Cardiac fibroblast (primary cell): ENCODE measurements at regions not wholly inside any gene's neighbourhood (a gene's known extent, or its start where the extent isn't known, plus 50 kb on each side); places are given as distances from the start of the nearest gene placed in this dataset.
"Not testable (repeated sequence)": the region's sequence is repeated elsewhere in the genome, so short reads cannot be mapped to it uniquely, and the experiment has no call there.

Source experiments
- DNase-seq, 2 donors: peaks; one replicate each; pipeline versions ENCODE4 v3.0.0 to v3.0.0-alpha.2; 2010; ENCODE audit warnings: low read depth in 2 of 2
- H3K4me3 ChIP-seq, 2 donors: replicated peaks in 1 of 2; 1 replicate in 1 of 2; 2 replicates in 1 of 2; pipeline ENCODE4 v1.5.1; 2011; ENCODE audit warnings: low read depth in 2 of 2, low read length in 2 of 2, mild to moderate bottlenecking in 2 of 2, moderate library complexity in 1 of 2
- TF ChIP-seq, protein P1 (sequence below): IDR thresholded peaks from one replicate; pipeline ENCODE4 v1.5.1; 2011; ENCODE audit warnings: low read depth, mild to moderate bottlenecking, low read length, inconsistent platforms

GRCh38 chr3:75320369-75320768 lies 343.8 kb upstream of the FRG2C start:
- DNase-seq = no peak
- TF ChIP-seq, protein P1, sequence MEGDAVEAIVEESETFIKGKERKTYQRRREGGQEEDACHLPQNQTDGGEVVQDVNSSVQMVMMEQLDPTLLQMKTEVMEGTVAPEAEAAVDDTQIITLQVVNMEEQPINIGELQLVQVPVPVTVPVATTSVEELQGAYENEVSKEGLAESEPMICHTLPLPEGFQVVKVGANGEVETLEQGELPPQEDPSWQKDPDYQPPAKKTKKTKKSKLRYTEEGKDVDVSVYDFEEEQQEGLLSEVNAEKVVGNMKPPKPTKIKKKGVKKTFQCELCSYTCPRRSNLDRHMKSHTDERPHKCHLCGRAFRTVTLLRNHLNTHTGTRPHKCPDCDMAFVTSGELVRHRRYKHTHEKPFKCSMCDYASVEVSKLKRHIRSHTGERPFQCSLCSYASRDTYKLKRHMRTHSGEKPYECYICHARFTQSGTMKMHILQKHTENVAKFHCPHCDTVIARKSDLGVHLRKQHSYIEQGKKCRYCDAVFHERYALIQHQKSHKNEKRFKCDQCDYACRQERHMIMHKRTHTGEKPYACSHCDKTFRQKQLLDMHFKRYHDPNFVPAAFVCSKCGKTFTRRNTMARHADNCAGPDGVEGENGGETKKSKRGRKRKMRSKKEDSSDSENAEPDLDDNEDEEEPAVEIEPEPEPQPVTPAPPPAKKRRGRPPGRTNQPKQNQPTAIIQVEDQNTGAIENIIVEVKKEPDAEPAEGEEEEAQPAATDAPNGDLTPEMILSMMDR = no peak
- no peak overlapping the region for H3K4me3 ChIP-seq

GRCh38 chr3:75321060-75321459 lies 343.1 kb upstream of the FRG2C start:
- H3K4me3 ChIP-seq = no peak overlapping the region
- no peak for DNase-seq
- TF ChIP-seq, protein P1 = no peak

GRCh38 chr3:75323936-75324335 lies 340.2 kb upstream of the FRG2C start:
- H3K4me3 ChIP-seq, DNase-seq: not testable (repeated sequence)

- DNase-seq = no peak
- no peak overlapping the region for H3K4me3 ChIP-seq
- TF ChIP-seq, protein P1 = no peak
These were observed 338.4 kb upstream of the FRG2C start for GRCh38 chr3:75325716-75326115.

DNA sequence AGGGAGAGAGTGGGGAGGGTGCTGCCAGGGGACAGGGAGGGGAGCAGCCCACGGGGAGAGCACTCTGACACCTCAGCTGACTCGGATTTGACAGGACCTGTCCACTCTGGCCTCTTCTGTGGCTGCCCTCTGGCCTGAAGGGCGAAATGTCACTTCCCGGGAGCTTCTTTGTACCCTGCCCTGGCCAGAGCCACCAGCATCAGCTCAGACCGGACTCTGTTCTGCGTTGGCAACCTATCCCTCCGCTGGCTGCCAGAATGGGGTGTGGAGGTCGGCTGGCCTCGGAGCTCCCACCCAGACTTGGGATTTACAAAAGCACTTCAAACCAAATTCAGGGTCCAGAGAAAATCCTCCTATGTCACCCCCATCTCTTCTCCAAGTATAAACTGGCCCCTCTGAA lies 336.7 kb upstream of the FRG2C start:
- TF ChIP-seq, protein P1 = no peak
- no peak overlapping the region for H3K4me3 ChIP-seq
- no peak for DNase-seq

DNA sequence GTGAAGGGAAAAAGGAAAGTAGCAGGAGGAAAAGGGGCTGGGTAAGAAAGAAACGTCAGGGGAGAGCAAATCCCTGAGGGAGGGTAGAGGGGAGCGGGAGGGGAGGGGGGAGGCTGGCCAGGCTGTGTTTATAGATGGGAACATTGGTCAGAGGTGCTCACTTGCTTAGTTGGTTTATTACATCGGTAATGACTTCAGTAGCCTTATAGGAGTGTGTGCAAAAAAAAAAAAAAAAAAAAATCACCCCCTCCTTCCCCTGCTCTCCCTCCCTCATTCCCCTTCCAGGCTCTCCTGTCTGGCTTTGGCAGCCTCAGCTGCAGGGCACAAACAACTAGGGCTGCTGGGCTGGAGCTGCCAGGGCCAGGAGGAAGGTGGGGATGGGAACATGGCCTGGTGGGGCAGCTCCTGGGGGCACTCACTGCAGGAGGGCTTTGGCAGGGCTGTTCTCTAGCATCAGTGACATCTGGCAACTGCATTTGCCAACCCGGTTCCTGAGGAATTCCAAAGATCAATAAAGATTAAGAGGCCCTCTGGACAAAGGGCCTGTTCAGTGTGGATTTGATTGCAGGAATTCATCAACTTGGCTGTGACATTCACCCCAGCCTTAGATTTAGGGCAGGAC lies 334.5 kb upstream of the FRG2C start:
- TF ChIP-seq, protein P1 = no peak
- DNase-seq = no peak
- no peak overlapping the region for H3K4me3 ChIP-seq

GRCh38 chr3:75330446-75330845 lies 333.7 kb upstream of the FRG2C start:
- not testable (repeated sequence) for DNase-seq, H3K4me3 ChIP-seq

DNA sequence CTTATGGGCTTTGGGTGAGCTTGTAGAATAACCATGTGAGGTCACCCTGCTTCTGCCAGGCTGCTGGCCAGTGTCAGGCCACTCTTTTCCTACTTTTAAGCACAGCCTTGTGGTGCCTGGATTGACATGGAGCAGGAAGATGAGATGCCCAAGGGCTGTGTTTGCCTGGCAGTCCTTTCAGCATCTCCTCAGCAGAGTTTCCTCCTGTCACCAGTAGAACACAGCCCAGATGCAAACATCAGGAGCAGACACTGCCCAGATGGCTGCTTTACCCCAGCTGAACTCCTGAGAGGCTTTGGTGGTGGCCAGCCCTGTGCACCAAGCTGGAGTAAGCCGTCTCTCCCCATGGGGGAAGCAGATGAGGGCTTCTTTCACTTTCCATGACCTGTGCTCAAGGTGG lies 332.0 kb upstream of the FRG2C start:
- DNase-seq = not testable (repeated sequence)

GRCh38 chr3:75332794-75333193 lies 331.3 kb upstream of the FRG2C start:
- H3K4me3 ChIP-seq = no peak overlapping the region
- DNase-seq = no peak
- TF ChIP-seq, protein P1 = no peak

More for the DNA sequence above, 332.0 kb upstream of the FRG2C start:
- H3K4me3 ChIP-seq = not testable (repeated sequence)
